GM12892 (cell line): ENCODE measurements at regions not wholly inside any gene's neighbourhood (a gene's known extent, or its start where the extent isn't known, plus 50 kb on each side); places are given as distances from the start of the nearest gene placed in this dataset.

Source experiments
- DNase-seq: peaks from one replicate; pipeline ENCODE4 v3.0.0; 2011; ENCODE audit not compliant: insufficient read length
- FAIRE-seq: peaks from 2 replicates; lab custom pipeline; 2011; peaks lifted over from hg19 to GRCh38; lab: Jason Lieb, UNC
- POLR2A ChIP-seq: IDR thresholded peaks from 2 replicates; pipeline ENCODE4 v1.6.1; 2011; ENCODE audit warnings: low read depth, low read length, control low read depth
- POLR2AphosphoS5 ChIP-seq: IDR thresholded peaks from 2 replicates; pipeline ENCODE4 v1.6.1; 2011; ENCODE audit warnings: low read depth, low read length, control low read depth
- TAF1 ChIP-seq: IDR thresholded peaks from 2 replicates; pipeline ENCODE4 v1.6.1; 2011; ENCODE audit warnings: low read depth, mild to moderate bottlenecking, control low read depth, low read length, borderline replicate concordance

- DNase-seq (no peak), FAIRE-seq (no peak)
- TF ChIP-seq TAF1 (no peak), POLR2A (no peak), POLR2AphosphoS5 (no peak)
Observed at GRCh38 chr10:24086296-24087086, 122.4 kb upstream of the KIAA1217 start.

- TF ChIP-seq POLR2AphosphoS5 = no peak
- TF ChIP-seq TAF1 = no peak
- TF ChIP-seq POLR2A = no peak
- no peak for FAIRE-seq
- DNase-seq = no peak
Observed at GRCh38 chr10:24091256-24091655, 117.7 kb upstream of the KIAA1217 start.

GRCh38 chr10:24096281-24096680, 112.7 kb upstream of the KIAA1217 start:
- no peak for FAIRE-seq
- DNase-seq = no peak
- TF ChIP-seq POLR2AphosphoS5 = no peak
- no peak for TF ChIP-seq POLR2A
- no peak for TF ChIP-seq TAF1

- DNase-seq = no peak
- no peak for FAIRE-seq
- TF ChIP-seq POLR2AphosphoS5 (no peak), POLR2A (no peak), TAF1 (no peak)
Observed at GRCh38 chr10:24097751-24098207, 111.2 kb upstream of the KIAA1217 start.

- no peak for TF ChIP-seq TAF1
- FAIRE-seq (no peak), DNase-seq (no peak)
Observed at GRCh38 chr10:24104895-24105294, 104.0 kb upstream of the KIAA1217 start.

- FAIRE-seq (no peak), DNase-seq (no peak)
- no peak for TF ChIP-seq POLR2AphosphoS5
- no peak for TF ChIP-seq POLR2A
- no peak for TF ChIP-seq TAF1
Observed at GRCh38 chr10:24113901-24114300, 95.0 kb upstream of the KIAA1217 start.

GRCh38 chr10:24114556-24114955, 94.4 kb upstream of the KIAA1217 start:
- DNase-seq = no peak
- TF ChIP-seq POLR2A (no peak), TAF1 (no peak), POLR2AphosphoS5 (no peak)
- FAIRE-seq = no peak

- FAIRE-seq (no peak), DNase-seq (no peak)
- TF ChIP-seq POLR2A (no peak), TAF1 (no peak), POLR2AphosphoS5 (no peak)
Observed at GRCh38 chr10:24115403-24115802, 93.5 kb upstream of the KIAA1217 start.

- DNase-seq (no peak), FAIRE-seq (no peak)
- TF ChIP-seq TAF1 = no peak
- no peak for TF ChIP-seq POLR2A
- no peak for TF ChIP-seq POLR2AphosphoS5
Observed at GRCh38 chr10:24118246-24118645, 90.7 kb upstream of the KIAA1217 start.

GRCh38 chr10:24119896-24120295, 89.0 kb upstream of the KIAA1217 start:
- FAIRE-seq (no peak), DNase-seq (no peak)
- TF ChIP-seq POLR2AphosphoS5 (no peak), POLR2A (no peak), TAF1 (no peak)

- DNase-seq = no peak
- no peak for TF ChIP-seq TAF1
- no peak for FAIRE-seq
Observed at GRCh38 chr10:24120646-24121045, 88.3 kb upstream of the KIAA1217 start.

- FAIRE-seq (no peak), DNase-seq (no peak)
- TF ChIP-seq TAF1 = no peak
- TF ChIP-seq POLR2AphosphoS5 = no peak
Observed at GRCh38 chr10:24127516-24127915, 81.4 kb upstream of the KIAA1217 start.
